GM21786 (cell line): ENCODE measurements at regions not wholly inside any gene's neighbourhood (a gene's known extent, or its start where the extent isn't known, plus 50 kb on each side); places are given as distances from the start of the nearest gene placed in this dataset.

Source experiments
- ATAC-seq: cut with Tn5 transposase; IDR thresholded peaks from one replicate; pipeline ENCODE4 v1.9.1; 2021; ENCODE audit not compliant: unreplicated experiment

DNA sequence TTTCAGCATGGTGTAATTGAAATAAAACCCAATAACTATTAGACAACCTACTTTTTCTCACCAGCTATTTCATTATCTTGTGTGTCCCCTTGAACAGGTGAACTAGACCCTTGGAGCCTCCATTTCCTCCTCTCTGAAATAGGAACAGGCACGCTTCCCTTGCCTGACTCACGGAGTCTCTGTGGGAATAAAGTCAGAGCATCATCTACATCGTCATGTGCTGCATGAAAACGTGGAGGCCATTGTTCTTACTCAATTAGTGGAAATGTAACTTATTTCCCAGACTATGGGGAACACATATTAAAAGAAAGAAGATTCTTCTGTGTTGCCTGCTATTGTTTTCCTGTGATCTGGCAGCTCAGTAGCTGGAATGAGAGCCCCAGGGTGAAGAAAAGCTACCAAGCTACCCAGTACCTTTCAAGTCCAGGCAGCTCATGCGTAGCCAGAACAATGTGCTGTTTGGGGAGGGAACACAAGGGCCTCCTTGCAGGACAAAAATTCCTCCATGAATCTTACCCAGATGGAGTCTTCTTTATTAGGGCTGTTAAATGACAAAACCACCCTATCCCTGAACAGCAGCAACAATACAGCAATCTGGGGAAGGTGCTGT lies 59.8 kb downstream of the SOX11 start:
- ATAC-seq, result no peak

DNA sequence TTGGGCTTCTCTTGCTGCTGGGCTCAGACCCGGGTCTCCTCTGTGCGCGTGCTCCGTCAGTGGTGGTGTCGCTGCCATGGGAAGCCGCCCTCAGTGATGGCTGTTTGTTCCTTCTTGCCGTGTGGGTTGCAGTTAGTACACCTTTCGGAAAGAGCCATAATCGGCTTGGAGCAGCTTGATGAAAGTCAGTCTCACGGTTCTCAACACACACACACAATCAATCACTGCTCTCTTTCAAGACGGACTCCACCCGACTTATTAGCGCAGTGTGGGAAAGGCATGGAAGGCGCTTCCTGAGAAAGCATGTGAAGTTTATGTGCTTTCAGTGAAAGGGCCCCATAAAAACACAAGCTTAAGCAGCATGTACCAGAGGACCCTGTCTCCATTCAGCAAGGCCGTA lies 64.1 kb downstream of the SOX11 start:
- no peak for ATAC-seq

DNA sequence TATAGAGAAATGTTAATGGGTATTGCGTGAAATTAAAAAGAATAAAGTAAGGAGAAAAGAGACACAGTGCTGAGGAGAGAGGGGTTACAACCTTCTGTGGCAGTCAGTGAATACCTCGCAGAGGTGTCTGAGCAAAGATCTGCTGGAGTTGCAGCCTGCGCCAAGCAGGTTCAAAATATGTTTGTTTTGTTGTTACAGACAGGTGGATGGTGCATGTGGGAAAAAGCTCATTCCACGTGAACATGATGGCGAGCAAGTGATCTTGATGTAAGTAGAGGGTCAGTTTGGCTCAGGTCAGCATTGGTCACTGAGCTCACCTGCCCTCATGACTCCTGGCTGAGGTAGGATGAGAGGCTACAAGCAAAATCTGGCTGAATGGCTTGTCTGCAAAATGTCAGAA lies 66.2 kb downstream of the SOX11 start:
- no peak for ATAC-seq

DNA sequence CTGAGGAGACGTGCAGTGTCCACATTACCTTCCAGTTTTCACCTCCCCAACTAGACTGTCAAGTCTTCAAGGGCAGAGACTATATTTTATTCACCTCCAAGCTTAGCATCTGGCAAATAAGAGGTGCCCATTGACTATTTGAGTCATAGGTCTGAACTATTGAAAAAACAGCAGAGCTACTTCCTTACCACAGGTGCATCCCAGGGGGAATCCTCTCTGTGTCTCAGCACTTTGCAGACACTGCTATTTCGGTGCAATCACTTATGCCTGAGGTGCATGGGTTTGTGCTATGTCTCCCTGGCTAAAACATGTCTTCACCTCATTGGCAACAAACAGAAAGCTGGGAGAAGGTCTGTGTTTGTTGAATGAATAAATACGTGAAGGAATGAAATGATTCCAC lies 67.8 kb downstream of the SOX11 start:
- no peak for ATAC-seq

DNA sequence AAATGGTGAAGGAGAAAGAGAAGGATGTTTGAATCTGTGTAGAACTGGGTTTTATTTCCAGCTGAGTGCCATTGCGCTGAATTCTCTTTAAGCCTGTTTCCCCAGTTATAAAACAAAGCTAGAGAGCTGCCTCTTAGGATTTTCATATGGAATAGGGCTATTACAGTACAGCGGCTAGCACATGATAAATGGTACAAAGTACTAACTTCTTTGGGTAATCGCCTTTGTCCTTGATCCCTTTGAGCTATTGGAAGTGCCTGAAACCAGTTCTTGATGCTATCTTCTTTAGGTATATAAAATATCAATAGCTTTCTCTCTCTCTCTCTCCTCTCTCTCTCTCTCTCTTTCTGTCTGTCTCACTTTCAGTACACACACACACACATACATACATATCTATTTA lies 71.3 kb downstream of the SOX11 start:
- no peak for ATAC-seq

DNA sequence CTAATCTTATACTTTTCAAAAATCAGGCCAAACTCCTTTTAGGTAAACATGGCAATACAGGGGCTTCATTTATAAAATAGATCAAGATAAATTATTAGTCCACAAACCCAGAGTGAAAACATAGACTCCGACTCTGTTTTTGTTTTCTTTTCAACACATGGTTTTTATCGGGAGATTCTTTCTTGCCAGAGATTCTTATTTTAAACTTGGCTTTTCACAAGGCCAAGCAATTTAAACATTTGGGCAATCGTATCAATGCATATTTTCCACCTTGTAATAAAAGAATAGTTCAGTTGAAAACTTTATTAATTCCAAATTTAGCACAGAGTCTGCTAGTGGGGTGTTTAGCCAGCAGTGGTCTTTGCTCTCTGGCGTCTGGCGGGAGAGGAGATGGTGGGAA lies 71.9 kb downstream of the SOX11 start:
- no peak for ATAC-seq

DNA sequence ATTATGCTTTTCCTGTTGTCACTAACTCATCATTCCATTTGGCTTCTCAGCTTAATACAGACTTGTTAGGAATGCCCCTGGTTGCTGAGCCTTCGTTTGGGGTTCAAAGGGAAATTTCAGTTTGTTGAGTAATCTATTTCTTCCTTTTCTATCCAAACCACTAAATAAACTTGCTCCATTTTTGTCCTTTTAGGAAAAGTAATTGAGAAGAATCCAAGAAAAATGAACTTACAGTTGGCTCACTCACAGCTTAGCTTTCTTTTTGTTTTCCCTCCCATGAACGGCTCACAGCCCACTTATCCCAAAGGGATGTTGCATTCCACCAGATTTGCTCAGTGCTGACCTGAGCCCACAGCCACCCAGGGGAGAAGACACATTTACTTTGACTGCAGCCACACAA lies 73.9 kb downstream of the SOX11 start:
- ATAC-seq, result no peak

DNA sequence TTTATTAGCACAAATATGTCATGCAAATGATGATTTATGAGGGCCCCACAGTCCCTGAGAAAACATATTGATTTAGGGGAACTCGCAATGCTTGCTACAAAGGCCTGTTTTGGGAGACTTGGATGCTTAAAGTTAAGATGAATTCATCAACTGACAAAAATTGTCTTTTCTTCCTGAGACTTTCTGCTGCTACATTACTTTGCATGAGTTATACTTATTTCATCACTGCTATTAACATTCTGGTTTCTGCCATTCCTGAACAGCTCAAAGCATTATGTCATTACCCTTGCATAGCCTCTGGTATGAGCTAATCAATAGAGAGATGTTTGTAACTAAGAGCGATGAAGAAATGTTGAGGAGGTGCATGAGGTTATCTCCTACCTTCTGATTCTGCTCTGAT lies 74.4 kb downstream of the SOX11 start:
- no peak for ATAC-seq

DNA sequence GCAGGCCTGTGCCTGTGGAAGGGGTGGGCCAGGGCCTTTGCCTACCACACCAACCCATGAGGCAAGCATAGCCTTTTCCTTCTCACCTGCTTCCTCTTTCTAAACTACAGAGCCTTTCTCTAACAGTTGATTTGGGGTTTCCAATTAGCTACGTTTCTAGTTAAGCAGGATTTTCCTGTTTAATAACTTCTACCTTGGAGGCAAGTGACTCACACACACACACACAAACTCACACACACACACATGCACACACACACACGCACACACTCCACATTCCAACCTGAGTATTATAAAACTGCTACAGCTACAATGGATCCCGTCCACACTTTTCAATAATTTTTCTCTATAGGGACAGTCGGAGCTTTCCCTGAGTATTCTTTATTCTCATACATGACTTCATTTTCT lies 84.9 kb downstream of the SOX11 start:
- no peak for ATAC-seq

DNA sequence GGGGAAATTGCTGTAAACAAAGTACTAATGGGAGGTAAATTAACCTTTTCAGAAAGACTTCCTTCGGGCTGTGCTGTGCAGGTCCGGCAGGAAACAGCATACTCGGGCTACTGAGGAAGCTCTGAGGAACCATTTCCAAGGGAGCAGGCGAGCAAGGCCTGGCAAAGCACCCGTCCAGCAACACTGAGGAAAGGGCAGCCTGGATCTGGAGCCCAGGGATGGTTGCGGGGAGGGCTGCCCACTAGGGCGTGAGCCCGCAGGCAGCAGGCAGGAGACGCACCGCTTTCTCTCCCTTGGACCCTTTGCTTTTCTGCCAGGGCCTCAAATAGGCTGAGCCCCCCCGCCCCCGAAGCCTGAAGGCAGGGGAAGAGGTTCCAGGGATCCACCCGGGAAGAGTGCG lies 89.5 kb downstream of the SOX11 start:
- no peak for ATAC-seq

DNA sequence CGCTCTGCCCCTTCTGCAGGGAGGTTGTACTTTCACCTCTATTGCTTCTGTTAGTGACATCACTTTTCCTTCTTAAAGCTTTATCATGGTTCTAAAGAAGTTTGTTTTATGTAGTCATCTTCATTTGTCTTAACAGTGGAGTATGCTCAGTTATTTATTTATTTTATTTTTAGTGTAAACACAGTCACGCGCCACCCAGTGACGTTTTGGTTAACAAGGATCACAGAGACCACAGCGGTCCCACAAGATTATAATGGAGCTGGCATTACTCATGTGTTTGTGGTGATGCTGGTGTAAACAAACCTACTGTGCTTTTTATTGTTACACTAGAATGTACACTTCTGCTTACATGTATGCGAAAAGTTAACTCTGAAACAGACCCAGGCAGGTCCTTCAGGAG lies 89.9 kb downstream of the SOX11 start:
- no peak for ATAC-seq

DNA sequence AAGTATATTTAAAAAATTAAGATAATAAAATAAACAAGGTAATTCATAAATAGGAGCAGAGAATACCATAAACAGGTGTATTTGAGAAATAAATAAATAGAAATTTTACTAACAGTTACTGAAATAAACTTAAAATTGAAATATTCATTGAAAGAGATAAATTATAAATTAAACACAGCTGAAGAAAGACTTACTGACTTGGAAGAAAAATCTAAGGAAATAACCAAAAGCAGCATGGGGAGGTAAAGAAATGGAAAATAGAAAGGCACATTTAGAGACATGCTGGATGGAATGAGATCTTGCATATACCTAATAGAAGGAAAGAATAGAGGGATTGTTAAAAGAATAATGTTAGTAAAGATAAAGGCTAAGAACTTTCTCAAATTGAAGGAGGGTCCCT lies 96.3 kb downstream of the SOX11 start:
- ATAC-seq, result no peak

DNA sequence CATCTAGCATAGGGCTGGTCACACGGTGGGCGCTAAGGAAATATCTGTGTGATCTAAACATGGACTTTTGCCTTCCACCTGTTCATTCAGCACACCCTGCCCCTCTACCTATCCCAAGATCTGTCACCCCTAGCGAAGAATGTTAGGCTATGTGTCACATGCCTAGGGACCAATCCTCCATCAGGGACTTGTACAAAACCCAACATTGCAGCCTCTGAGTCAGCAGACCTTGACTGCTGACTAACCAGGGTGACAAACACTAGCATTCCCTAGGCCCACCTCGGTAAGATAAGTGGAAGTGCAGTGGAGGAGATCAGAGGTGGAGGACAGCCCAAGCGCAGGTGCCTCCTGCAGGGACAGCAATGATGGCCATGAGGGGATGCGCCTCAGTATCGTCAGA lies 99.2 kb downstream of the SOX11 start:
- ATAC-seq, result no peak

DNA sequence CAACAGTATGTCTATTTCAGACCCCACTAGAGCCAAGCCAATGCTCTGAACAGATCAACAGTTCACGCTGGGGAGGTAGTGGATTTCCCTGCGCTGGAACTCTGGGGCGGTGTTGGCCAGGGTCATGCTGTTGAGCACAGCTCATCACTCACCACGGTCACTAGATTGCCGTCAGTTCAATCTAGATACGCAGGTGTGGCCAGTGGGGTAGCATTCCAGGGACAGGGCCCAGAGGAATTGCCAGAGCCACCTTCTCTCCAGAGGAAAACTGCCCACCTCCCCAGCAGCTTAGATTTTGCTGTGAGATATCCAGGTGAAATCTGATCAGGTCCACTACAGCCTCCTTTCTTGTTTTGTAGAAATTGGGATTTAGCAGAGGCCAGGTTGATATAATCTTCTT lies 101.8 kb downstream of the SOX11 start:
- ATAC-seq, result no peak

DNA sequence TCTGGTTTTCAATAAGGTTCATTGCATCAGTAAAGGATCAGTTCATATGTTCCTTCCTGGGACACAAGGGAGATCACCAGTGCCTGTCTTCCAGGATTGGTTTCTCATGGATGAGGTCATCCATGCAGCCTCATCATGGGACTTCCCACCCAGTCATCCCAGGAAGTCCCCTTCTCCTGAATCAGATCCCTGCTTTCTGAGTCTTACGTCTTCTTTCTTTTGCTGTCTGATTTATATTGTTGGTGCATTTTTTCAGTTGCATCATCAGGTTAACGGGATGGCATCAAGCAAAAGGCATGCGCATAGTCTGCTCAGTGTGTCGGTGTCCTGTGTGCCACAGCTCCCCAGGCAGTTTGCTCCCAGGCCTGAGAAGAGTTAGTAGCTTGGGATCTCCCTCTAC lies 105.9 kb downstream of the SOX11 start:
- ATAC-seq, result no peak

DNA sequence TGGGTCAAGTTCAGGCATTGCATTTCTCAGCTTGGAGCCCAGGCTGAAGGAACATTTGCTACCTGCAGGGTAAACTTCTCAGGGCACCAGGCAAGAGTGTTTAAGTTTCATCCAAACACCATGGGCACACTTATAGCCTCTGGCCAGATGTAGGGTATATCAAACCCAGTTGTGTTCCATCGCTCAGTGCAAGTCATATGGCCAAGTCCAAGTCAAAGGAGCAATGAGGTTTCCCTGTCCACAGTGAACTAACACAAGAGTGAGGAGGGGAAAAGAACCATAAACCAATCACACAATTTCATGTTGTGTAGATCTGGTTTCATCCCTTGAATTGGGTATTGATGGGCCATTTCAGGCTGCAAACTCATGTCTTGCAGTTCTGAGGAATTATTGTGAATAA lies 107.2 kb downstream of the SOX11 start:
- ATAC-seq, result no peak

DNA sequence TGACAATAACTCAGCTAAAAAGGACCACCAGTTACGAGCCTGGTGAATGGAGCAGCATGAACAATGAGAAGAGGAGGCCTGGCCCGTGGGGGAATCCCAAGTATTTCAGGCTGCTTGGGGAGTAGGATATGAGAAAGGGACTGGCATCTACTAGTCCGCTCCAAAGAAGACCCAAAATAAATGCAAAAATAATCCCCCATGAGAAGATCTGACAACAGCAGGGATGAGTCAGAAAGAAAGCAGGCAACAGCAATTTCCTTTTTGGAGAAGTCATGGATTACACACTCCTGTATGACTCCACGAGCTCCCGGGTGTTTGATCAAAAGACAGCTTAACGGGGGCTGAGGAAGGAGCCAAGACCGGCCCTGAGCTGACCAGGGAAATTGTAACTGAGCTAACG lies 111.4 kb downstream of the SOX11 start:
- no peak for ATAC-seq

DNA sequence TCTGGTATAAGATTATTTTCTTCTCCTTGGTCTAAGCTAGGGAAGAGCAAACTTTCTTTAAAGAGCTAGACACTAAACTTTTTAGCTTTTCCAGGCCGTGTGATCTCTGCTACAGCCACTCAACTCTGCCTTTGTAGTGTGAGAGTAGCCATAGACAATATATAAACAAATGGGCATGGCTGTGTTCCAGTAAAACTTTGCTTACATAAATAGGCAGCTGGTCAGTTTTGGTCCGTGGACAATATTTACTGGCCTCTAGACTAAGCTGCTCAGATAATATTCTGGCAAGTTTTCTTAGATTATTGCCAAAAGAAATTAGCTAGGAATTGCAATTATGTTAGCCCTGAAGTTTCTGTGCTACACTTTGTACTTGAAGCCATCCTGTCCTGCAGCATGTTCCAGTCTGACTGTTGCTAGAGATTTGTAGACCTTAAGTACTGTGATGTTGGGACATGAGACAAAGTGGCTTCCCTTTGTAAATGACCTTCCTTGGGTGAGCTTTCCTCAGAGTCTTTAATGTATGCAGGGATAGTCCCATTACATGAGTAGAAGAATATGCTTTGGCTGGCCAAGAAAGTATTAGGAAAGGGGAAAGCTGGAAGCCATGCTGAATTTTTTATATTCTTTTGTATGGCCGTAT lies 126.9 kb downstream of the SOX11 start:
- no peak for ATAC-seq

DNA sequence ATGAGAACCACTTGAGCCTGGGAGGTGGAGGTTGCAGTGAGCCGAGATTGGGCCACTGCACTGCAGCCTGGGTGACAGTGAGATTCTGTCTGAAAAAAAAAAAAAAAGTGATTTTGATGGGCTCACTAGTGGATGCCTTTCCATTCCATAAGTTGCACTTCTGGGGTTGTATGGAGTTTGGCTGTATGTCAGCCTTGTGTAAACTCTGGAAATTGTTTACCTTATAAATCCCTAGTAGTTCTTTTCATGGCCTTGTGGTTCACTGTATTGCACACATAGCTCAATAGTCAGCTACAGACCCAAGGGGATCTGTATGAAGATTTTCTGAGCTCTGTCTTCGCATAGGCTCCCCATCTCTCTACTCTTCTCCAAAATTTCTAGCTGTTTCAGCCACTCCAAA lies 131.9 kb downstream of the SOX11 start:
- no peak for ATAC-seq

DNA sequence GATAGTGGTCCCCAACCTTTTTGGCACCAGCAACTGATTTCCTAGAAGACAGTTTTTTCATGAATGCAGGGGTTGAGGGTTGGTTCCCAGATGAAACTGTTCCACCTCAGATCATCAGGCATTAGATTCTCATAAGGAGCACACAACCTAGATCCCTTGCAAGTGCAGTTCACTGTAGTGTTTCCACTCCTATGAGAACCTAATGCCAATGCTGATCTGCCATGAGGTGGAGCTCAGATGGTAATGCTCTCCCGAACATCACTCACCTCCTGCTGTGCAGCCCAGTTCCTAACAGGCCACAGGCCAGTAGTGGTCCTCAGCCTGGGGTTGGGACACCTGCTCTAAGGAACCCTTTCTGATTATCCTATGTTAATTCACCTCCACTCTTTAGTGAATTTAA lies 133.5 kb downstream of the SOX11 start:
- ATAC-seq, result no peak

DNA sequence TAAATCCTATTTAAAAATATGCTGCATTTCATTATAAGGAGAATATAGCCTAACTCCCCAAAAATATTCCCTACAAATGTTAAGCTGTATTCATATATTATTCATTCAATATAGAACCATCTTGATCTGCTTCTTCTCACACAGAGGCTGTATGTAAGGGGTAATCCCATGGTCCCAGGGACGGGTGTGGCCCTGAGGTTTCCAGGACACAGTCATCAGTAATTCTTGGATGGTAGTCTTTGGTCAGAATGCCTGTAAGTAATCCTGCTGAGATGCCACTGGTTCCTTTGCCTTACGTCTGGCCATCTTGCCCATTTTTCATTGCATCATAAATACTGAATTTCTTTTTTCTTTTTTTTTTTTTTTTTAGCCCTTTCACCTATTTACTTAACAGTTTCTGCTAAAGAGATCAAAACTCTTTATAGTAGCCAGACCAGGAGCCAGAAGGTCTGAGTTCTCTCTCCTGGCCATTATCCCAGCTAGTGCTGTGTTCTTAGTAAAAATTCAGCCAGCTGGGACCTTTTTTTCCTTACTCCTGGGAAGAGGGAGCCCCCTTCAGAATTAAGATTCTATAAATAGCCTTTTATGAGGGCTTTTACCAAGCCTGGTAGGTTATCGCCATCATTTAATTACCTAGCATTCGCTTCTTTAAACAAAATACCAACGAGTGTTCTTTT lies 134.9 kb downstream of the SOX11 start:
- ATAC-seq, result no peak

DNA sequence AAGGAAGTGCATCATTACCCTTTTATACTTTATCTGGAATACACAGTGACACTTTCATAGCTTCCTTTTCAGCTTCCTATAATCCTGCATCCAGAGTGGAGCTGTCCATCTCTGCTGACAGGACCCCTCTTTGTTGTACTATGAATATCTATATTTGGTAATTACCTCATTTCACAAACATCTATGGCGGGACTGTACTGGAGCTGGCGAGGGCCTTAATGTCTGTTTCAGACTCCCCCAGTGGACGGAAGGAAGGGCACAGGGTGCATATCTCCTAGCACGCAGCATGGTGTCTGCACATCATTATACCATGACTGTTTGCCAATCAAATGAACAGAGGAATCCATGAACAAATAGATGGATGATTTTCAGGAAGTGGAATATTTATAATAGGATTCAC lies 142.3 kb downstream of the SOX11 start:
- no peak for ATAC-seq

DNA sequence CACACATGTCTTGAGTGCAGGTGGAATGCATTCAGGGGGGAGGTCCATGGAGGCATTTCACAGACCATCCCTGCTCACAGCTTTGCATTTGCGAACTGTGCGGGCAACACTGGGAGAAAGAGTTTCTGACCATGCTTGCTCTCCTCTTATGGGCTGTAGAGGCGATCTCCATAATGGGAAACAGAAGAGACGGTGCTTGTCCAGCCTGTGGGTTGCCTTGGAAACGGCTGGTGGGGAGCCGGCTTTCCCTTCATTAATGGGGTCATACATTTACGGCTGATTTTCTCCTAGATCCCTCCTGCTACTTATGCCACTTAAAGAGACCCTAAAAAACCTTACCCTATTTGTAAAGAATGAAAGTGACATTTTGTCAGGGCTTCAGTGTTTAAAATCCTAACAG lies 147.4 kb downstream of the SOX11 start:
- no peak for ATAC-seq
